OCI-LY3 (cell line): ENCODE measurements at regions not wholly inside any gene's neighbourhood (a gene's known extent, or its start where the extent isn't known, plus 50 kb on each side); places are given as distances from the start of the nearest gene placed in this dataset.

Experiments used
- H2AFZ ChIP-seq: fragments of 200-600, 300-600 bp; shearing (Covaris generic); 2 replicates; pipeline ENCODE4 v1.6.0; 2014; ENCODE audit warnings: antibody characterized with exemption, low read depth, low read length
- H3K27ac ChIP-seq: fragments of 200-600, 300-600 bp; sonication (generic); 2 replicates; pipeline ENCODE4 v1.5.1; 2014; ENCODE audit warnings: mild to moderate bottlenecking, low read length, moderate library complexity, mixed read lengths
- H3K27me3 ChIP-seq: fragments of 200-600, 300-600 bp; sonication (generic); 2 replicates; pipeline ENCODE4 v1.6.1; 2014; ENCODE audit warnings: low read depth, low read length, mixed read lengths
- H3K36me3 ChIP-seq: fragments of 200-600, 300-600 bp; sonication (generic); replicated peaks from 2 replicates; pipeline ENCODE3; 2014; ENCODE audit warnings: low read depth, low read length, mixed read lengths
- H3K4me1 ChIP-seq: fragments of 300-600, 200-600 bp; sonication (generic); 2 replicates; pipeline ENCODE4 v1.6.1; 2014; ENCODE audit warnings: low read length, mixed read lengths
- H3K4me2 ChIP-seq: fragments of 200-600, 300-600 bp; sonication (generic); 2 replicates; pipeline ENCODE4 v1.6.1; 2014; ENCODE audit warnings: low read length, mixed read lengths
- H3K4me3 ChIP-seq: fragments of 300-600, 200-600 bp; sonication (generic); 2 replicates; pipeline ENCODE4 v1.5.1; 2014; ENCODE audit warnings: antibody characterized with exemption, mild to moderate bottlenecking, low read length, moderate library complexity
- H3K79me2 ChIP-seq: fragments of 300-600, 200-600 bp; shearing (Covaris generic); 2 replicates; pipeline ENCODE4 v1.6.1; 2014; ENCODE audit warnings: mild to moderate bottlenecking, low read length, mixed read lengths
- H3K9ac ChIP-seq: fragments of 300-600, 200-600 bp; shearing (Covaris generic); 2 replicates; pipeline ENCODE4 v1.6.0; 2014; ENCODE audit warnings: mild to moderate bottlenecking, low read length, moderate library complexity
- H3K9me3 ChIP-seq: fragments of 200-600, 300-600 bp; shearing (Covaris generic); 2 replicates; pipeline ENCODE4 v1.6.1; 2014; ENCODE audit warnings: low read length, mixed read lengths; ENCODE audit not compliant: insufficient read depth
- H4K20me1 ChIP-seq: fragments of 200-600, 300-600 bp; sonication (generic); 2 replicates; pipeline ENCODE4 v1.6.1; 2016; ENCODE audit warnings: low read length, mixed read lengths; ENCODE audit not compliant: insufficient read depth
- EZH2phosphoT487 ChIP-seq: fragments of 200-600 bp; shearing (Covaris generic); IDR thresholded peaks from 2 replicates; pipeline ENCODE4 v1.6.1; 2018; ENCODE audit warnings: antibody characterized with exemption, mixed run types, low read depth
- TF ChIP-seq, protein P1 (sequence below): fragments of 200-600, 300-600 bp; sonication (generic); IDR thresholded peaks from 2 replicates; pipeline ENCODE4 v1.5.1; 2014; ENCODE audit warnings: antibody characterized with exemption, low read length, low read depth

DNA sequence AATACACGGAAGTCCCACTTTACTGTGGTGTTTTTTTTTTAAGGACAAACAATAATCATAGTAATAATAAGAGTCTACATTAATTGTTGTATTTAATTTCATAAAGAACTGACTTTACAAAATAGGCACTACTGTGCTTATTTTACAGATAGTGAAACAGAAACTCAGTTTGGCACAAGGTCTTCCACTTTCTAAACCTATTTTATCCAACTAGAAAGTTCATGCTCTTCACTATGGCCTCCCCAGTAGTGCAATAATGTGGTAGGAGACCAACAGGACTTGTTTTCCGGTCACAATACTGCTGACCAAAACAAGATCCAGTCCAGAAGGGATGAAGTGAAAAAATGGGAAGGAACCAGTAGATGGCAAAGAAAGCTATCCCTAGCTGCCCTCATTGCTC is 531.6 kb downstream of the CAAP1 start:
- H3K9ac ChIP-seq = no peak overlapping the region
- H3K9me3 ChIP-seq = no peaks in the 10 kb centered on the region
- H3K4me3 ChIP-seq = no peak overlapping the region
- no peaks in the 10 kb centered on the region for H3K36me3 ChIP-seq
- TF ChIP-seq EZH2phosphoT487 = no peak
- TF ChIP-seq, protein P1, sequence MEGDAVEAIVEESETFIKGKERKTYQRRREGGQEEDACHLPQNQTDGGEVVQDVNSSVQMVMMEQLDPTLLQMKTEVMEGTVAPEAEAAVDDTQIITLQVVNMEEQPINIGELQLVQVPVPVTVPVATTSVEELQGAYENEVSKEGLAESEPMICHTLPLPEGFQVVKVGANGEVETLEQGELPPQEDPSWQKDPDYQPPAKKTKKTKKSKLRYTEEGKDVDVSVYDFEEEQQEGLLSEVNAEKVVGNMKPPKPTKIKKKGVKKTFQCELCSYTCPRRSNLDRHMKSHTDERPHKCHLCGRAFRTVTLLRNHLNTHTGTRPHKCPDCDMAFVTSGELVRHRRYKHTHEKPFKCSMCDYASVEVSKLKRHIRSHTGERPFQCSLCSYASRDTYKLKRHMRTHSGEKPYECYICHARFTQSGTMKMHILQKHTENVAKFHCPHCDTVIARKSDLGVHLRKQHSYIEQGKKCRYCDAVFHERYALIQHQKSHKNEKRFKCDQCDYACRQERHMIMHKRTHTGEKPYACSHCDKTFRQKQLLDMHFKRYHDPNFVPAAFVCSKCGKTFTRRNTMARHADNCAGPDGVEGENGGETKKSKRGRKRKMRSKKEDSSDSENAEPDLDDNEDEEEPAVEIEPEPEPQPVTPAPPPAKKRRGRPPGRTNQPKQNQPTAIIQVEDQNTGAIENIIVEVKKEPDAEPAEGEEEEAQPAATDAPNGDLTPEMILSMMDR = no peak
- no peak overlapping the region for H2AFZ ChIP-seq
- H3K27me3 ChIP-seq = no peaks in the 10 kb centered on the region
- no peaks in the 10 kb centered on the region for H3K79me2 ChIP-seq
- no peaks in the 10 kb centered on the region for H3K4me1 ChIP-seq
- H4K20me1 ChIP-seq = no peaks in the 10 kb centered on the region
- no peak overlapping the region for H3K27ac ChIP-seq
- H3K4me2 ChIP-seq = no peak overlapping the region

- no peak overlapping the region for H3K9ac ChIP-seq
- no peaks in the 10 kb centered on the region for H4K20me1 ChIP-seq
- no peaks in the 10 kb centered on the region for H3K79me2 ChIP-seq
- H3K4me3 ChIP-seq = no peak overlapping the region
- TF ChIP-seq EZH2phosphoT487 = no peak
- H3K4me2 ChIP-seq = no peak overlapping the region
- no peak overlapping the region for H2AFZ ChIP-seq
- H3K27ac ChIP-seq = no peak overlapping the region
- no peaks in the 10 kb centered on the region for H3K4me1 ChIP-seq
- H3K27me3 ChIP-seq = no peaks in the 10 kb centered on the region
- H3K36me3 ChIP-seq = no peaks in the 10 kb centered on the region
- H3K9me3 ChIP-seq = no peaks in the 10 kb centered on the region
Observed at GRCh38 chr9:26358836-26359235, 533.8 kb downstream of the CAAP1 start.

DNA sequence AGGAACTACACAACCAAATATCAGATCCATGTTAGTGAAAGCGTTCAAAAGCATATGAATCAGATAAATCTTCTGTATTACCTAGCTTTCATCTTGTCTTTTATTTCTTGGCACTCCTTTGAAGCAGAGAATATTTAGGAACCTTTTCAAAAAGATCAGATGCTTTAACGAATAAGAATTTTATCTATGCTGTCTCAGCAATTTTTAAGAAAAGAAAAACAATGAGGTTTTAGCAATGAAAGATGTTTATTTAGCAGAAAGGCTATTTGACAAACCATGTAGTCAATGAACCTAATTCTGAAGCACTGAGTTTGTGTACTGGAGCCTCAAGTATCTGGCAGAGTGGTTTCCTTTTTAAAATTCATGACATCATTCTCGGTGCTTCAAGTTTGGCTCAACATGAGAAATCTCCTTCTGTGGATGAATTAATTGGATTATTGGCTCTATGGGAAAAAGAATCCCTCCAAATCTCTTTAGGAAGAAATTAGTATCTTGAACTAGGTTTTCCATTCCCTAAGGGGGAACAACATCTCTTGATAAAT is 534.7 kb downstream of the CAAP1 start:
- Histone ChIP-seq H3K27ac (no peak overlapping the region), H3K9ac (no peak overlapping the region), H3K4me3 (no peak overlapping the region), H3K4me2 (no peak overlapping the region), H3K79me2 (no peaks in the 10 kb centered on the region), H2AFZ (no peak overlapping the region), H3K27me3 (no peaks in the 10 kb centered on the region), H3K9me3 (no peaks in the 10 kb centered on the region), H3K36me3 (no peaks in the 10 kb centered on the region), H4K20me1 (no peaks in the 10 kb centered on the region), H3K4me1 (no peaks in the 10 kb centered on the region)
- TF ChIP-seq, protein P1 = no peak
- TF ChIP-seq EZH2phosphoT487 = no peak

DNA sequence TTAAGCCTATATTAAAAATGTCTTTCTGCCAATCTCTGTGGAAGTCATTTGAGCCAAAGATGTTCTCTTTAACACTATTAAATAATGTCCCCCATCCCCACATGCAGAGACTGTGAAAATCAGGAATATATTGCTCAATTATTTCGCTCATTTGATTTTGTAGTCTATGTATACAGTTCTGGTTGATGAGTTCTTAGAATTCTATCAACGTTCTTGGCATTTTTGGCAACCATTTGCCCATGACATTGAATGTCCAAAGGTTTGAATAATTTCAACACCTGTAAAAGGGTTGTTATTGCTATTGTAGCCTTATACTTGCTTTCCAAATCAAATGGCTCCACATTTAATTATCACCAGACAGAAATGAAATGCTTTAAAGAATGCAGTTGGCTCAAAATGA is 536.1 kb downstream of the CAAP1 start:
- Histone ChIP-seq H3K27me3 (no peaks in the 10 kb centered on the region), H3K27ac (no peak overlapping the region), H3K9me3 (no peaks in the 10 kb centered on the region), H2AFZ (no peak overlapping the region), H3K4me3 (no peak overlapping the region), H4K20me1 (no peaks in the 10 kb centered on the region), H3K4me2 (no peak overlapping the region), H3K4me1 (no peaks in the 10 kb centered on the region), H3K9ac (no peak overlapping the region), H3K79me2 (no peaks in the 10 kb centered on the region), H3K36me3 (no peaks in the 10 kb centered on the region)
- TF ChIP-seq, protein P1 = no peak
- no peak for TF ChIP-seq EZH2phosphoT487
